Glomerular visceral epithelial cell (primary cell): ENCODE measurements at regions not wholly inside any gene's neighbourhood (a gene's known extent, or its start where the extent isn't known, plus 50 kb on each side); places are given as distances from the start of the nearest gene placed in this dataset.

Experiments
- DNase-seq: peaks from one replicate; pipeline ENCODE4 v3.0.0-alpha.2; 2016; ENCODE audit errors: extremely low spot score

GRCh38 chr2:15793078-15793913 lies 147.1 kb upstream of the MYCN start:
- no peak for DNase-seq

DNA sequence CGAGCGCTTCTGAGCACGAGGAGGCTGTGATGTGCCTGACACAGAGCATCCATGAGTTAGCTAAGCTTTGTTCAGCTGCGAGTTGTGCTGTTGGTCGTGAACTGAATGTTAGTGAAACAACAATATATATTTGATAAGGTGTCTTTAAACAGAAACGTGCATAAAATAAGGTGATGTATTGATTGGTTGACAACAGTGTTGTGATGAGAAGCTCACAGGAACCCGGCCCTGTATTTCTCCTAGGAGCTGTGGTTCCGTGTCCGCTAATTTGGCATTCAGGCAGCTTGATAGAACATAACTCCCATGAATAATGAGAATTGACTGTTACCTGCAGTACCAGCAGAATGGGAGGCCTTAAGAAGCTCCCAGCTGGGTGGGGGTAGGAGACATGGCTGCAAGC lies 146.4 kb upstream of the MYCN start:
- DNase-seq, result no peak

GRCh38 chr2:15794608-15795134 lies 145.7 kb upstream of the MYCN start:
- no peak for DNase-seq

DNA sequence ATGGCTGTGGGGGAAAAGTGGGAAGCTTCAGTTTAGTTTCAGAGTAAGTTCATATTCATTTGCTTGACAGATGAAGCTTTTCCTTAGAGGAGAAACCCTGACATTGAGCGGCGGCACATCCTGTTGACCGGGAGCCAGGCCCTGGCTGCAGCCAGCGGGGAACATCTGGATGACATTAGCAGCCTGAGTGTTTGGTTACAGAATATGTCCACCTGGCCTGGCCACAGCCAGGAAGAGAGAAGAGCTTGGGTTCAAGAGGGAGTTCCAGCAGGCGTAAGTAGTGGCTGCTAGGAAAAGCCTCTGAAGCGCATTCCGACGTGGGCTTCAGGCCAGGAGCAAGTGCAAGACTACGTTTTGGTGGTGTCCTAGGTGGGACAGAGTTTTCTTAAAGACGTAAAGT lies 144.9 kb upstream of the MYCN start:
- no peak for DNase-seq

GRCh38 chr2:15796167-15796942 lies 144.0 kb upstream of the MYCN start:
- no peak for DNase-seq

DNA sequence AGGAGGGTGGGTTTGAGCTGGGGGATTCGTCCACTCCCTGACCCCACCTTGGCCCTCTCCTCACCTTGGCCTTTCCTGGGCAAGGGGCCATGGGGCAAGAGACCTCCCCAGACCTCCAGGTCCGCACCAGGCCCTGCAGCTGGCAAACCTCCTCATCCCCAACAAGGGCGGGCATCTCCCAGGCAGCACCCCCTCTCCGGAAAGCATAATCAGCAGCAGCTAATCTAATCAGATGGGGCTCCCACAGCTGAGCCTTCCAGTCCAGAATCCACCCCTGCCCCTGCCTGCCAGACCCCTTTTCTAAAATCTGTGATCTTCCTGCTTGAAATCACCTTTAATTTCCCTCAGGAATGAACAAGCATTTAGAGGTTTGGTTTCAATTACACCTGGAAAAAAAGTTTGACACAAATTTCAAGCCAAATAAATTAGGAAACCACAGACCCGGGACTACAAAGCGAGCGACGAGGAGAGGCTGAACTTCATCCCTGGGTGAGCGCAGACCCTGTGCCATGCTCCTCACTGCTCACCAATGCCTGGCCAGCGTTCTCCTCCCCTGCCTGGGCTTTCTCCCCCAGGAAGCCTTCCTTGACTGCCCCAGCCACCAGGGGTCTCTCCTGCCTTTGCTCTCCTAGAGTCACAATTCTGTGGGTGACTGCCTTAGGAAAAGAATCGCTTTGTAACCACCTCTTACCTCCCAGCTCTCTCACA lies 143.0 kb upstream of the MYCN start:
- no peak for DNase-seq

- no peak for DNase-seq
Observed at GRCh38 chr2:15797939-15798281, 142.4 kb upstream of the MYCN start.

GRCh38 chr2:15798701-15799431 lies 141.5 kb upstream of the MYCN start:
- no peak for DNase-seq

DNA sequence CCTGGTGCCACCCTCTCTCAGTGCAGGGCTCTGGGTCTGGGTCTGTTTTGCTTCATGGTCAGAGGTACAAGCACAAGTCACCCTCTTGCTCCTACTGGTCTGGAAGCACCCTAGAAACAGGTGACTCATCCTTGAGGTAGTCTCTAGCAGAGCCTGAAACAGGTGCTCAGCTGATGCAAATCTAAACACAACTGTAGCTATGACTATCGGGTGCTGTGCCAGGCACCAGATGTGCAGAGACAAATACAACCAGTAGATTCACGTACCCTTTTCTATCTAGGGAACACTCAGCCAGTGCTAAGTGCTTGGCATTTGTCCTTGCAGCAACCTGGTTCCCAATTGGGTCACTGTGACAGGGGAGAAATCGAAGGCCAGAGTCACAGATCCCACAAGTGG lies 140.9 kb upstream of the MYCN start:
- peak; percentile 2 for DNase-seq

DNA sequence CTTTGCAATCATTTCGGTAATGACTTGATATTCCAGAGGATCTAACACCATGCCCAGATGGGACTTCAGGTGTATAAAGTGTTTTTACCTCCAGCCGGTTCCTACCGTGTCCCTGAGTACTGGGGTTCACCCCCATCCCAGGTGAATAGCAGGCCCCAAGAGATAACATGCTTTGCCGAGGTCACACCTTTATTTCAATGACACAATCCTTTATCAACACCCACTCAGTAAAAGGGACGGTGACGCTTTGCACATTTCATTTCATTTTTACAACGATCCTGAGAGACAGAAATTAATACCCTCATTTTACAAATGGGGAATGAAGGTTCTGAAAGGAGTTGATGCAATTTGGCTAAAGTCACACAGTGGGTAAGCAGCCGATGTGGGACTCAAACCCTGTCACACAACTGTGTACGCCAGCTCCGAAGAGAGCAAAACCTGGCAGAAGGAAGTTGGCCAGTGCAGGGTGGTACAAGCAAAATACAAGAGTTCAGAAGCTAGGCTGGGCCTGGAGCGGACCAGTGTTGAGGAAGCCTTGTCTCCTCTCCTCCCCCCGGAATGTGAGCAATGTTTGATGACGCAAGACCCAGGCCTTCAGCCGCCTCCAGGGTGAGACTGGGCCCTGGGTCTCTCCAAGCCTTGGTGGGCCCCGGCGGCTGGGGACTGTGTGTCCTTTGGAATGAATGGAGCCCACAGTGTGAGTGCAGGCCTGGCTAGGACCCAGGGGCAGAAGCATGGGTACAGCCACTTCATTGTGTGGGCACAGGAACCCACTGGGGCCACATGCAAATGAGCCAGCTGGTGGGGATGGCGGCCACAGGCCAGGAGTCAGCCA lies 139.6 kb upstream of the MYCN start:
- no peak for DNase-seq

DNA sequence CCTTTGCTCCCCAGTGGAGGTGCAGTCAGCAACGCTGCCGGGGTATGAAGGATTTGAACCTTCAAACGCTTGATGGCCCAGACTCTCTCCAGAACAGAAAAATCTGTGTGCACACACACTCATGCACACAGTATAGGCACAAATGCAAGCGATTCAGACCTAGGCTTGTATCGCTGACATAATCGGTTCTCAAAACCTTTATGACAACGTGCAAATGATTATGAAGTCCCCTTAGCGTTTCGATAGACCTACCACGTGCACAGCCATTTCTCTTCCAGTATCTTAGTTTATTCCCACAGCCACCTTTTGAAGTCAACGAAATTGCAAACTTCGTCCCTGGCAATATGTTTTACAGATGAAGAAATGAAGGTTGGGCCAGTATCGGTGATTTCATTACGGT lies 138.9 kb upstream of the MYCN start:
- no peak for DNase-seq

GRCh38 chr2:15801904-15802303 lies 138.4 kb upstream of the MYCN start:
- DNase-seq, result no peak

DNA sequence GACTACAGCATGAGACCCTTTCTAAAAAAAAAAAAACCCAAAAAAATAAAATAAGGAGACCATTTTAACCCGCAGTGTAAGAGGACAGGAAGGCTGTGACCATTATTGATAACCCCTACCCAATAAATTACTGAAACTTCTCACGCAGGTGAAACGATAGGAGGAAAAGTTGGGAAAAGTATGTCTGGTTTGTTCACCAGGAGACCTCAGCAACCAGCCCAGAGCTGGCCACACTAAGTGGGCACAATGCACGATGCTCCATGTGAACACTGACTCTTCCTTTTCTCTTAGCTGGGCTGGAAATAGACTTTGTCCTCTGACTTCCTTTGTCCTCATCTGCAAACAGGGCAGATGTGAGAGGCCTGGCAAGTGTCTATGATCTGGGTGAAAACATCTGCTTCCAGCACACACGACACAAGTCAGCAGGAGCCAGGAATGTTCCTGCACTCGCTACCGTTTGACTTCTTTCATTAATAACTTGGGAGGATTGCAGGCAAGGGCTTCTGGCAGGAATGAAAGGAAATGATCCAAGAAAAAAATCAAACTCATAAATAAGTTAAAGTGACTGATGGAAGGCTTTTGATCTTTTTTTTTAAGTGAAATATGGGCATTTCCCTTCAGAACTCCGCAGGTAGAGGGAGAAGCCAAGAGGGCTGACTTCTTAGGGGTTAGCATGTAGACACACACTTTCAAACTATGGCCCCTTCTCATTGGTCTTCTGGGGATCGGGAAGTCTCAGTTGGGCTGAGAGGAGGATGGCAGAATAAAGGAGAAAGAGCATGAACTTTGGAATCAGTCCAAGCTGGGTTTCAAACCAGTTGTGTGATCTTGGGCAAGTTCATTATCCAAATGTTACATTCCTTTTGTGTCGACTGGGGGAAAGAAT lies 137.4 kb upstream of the MYCN start:
- no peak for DNase-seq

- no peak for DNase-seq
Observed at GRCh38 chr2:15803543-15804245, 136.7 kb upstream of the MYCN start.

- DNase-seq, result no peak
Observed at GRCh38 chr2:15804246-15804619, 136.1 kb upstream of the MYCN start.

- no peak for DNase-seq
Observed at GRCh38 chr2:15804691-15805090, 135.7 kb upstream of the MYCN start.

DNA sequence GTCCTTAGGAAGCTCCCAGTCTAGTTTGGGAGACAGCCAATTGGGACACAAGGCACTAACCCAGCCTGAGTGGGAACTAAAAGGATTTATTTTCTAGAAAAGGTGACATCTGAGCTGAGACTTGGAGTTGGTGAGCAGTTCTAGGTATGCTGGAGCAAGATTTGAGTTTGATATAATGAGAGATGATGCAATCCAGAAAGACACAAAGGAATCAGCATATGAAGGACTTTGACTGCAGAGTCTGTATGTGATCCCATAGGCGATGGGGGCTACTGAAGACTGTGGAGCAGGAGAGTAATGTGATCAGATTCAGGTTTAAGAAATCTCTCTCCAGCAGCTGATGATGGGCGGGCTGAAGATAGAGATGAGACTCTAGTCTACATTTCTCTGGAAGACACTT lies 135.1 kb upstream of the MYCN start:
- DNase-seq, result no peak

DNA sequence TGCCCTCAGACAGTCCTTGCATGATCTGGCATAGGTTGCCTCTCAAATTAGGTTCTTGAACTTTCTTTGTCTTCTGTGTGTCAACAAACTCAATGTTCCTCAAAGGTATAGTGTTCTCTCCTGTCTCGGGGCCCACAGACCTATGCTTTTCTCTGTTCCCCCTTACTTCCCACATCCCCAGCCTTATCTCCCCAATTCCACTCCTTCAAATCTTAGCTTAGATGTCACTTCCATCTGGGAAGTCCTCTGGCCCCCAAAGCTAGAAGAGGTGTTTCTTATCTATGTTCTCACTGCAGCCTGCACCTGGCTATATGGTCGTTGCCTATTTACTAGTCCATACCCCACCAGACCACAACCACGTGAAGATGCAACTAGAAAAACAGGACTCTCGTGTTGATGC lies 134.6 kb upstream of the MYCN start:
- no peak for DNase-seq

DNA sequence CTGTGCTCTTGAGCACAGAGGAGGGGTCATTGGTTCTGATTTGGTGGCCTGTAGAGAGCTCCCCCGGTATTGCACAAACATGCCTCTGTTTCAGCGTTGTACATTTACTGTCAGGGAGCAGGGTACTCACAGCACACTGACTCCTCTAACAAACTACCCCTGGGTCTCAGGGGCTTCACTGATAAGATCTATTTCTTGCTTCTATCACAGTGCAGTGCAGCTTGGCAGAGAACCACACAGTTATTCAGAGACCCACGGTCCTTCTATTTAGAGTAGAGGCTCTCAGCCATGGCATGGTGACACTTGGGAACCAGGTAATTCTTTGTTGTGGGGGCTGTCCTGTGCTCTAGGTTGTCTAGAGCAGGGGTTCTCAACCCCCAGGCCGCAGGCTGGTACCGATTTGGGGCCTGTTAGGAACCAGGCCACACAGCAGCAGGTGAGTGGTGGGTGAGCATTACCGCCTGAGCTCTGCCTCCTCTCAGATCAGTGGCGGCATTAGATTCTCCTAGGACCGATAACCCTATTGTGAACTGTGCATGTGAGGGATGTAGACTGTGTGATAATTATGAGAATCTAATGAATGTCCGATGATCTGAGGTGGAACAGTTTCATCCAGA lies 133.4 kb upstream of the MYCN start:
- no peak for DNase-seq
